GM21515 (cell line): ENCODE measurements at regions not wholly inside any gene's neighbourhood (a gene's known extent, or its start where the extent isn't known, plus 50 kb on each side); places are given as distances from the start of the nearest gene placed in this dataset.
"Not testable (repeated sequence)": the region's sequence is repeated elsewhere in the genome, so short reads cannot be mapped to it uniquely, and the experiment has no call there.

Experiments used
- ATAC-seq: cut with Tn5 transposase; IDR thresholded peaks from one replicate; pipeline ENCODE4 v1.9.1; 2021; ENCODE audit not compliant: unreplicated experiment

DNA sequence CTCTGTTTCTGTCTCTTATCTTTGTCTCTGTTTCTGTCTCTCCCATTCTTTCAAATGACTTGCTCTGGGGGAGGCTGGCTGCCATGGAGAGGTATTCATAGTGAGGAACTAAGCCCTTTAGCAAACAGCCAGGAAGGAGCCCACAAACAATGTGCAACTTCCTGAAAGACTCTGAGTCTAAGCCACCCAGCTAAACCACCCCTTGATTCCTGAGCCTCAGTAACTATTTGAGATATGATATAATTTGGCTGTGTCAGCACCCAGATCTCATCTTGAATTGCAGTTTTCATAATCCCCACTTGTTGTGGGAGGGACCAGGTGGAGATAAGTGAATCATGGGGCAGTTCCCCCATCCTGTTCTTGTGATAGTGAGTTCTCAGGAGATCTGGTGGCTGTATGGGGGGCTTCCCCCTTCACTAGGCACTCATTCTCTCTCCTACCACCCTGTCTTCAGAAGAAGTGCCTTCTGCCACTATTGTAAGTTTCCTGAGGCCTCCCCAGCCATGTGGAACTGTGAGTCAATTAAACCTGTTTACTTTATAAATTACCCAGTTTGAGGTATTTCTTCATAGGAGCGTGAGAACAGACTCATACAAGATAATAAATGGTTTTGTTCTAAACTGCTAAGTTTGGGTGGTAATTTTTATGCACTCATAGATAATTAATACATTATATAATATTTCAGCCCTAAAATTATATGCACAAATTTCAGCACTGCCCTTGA lies 121.2 kb upstream of the FOXP2 start:
- no peak for ATAC-seq

DNA sequence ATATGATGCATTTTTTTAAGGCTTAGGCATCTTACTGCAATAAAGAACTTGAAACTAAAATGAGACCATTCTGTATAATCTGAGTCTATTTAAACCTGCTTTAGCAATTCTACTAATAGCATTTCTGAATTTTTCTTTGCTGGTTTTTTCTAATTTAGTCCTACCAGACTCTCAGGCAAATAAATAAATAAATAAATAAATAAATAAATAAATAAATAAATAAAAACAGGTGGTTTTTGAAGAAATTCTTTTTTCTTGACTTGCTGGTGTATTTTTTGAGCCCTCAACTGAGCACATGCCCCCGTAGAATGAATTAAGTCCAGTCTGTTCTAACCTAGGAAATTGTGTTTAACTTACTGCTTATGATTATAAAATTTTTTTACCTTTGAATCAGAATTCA lies 134.7 kb upstream of the FOXP2 start:
- ATAC-seq: no peak

DNA sequence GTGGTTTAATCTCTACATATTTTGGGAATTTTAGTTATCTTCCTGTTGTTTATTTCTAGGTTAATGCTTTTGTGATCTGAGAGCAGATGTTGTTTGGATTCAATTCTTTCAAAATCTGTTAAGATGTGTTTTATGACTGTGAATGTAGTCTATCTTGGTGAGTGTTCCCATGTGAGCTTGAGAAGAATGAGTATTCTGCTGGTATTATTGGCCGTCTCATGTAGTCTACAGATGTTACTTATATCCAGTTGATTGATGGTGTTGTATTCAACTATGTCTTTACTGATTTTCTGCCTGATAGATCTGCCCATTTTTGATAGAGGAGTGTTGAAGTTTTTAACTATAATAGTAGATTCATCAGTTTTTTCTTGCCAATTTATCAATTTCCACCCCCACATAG lies 141.4 kb upstream of the FOXP2 start:
- no peak for ATAC-seq

DNA sequence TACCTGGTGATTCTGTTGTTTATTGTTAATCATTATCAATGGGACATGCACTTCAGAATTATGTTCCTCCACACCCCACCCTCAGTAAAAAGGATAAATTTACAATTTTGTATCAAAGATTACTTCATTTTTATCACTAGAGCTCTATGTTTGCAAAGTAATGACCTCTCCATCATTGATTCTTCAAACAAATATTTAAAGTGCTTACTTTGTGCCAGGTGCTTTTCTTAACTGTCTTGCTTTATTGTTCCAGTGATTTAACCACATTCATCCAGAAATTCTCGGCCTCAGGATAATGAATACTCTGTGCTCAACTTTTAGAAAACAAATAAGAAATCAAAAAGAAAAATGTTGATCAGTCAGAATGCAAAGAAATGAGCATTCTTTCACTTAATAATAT lies 144.9 kb upstream of the FOXP2 start:
- ATAC-seq: no peak

DNA sequence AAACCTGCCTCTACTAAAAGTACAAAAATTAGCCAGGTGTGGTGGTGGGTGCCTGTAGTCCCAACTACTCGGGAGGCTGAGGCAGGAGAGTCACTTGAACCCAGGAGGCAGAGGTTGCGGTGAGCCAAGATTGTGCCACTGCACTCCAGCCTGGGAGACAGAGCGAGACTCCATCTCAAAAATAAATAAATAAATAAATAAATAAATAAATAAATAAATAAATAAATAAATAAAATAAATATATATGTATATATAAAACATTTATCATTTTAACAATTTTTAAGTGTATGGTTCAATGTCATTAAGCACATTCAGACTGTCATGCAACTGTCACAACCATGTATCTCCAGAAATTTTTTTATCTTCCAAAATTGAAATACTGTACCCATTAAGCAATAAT lies 147.1 kb upstream of the FOXP2 start:
- ATAC-seq: not testable (repeated sequence)

DNA sequence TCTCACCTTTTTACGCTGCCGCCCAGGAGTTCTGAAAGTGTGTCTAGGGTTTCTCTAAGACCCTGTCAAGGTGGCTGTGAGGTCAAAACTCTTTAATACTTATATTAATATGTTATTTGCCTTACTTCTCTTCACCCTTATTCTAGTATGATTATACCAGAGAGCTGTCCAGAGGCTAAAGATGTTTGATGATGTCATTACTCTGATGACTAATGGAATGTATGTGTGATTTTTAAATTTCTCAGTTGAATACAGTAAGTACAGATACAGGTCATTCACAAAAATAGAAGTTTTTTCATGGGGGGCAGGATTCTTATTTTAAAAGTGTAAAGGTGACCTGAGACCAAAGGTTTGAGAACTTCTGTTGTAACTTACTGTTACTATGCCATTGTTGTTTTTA lies 150.6 kb upstream of the FOXP2 start:
- no peak for ATAC-seq

DNA sequence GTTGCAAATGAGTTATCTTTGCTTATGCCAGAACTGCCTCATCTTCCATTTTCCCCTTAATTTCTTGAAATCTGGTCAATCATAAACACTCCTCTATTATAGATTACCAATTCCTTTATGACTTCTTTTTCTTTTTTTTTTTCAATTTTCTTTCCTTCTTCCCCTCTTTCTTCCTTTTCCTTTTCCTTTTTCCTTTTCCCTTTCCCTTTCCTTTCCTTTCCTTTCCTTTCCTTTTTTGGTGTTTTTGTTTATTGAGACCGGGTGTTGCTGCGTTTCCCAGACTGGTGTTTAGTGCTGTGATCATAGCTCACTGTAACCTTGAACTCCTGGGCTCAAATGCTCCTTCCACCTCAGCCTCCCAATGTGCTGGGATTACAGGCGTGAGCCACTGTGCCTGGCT lies 151.4 kb upstream of the FOXP2 start:
- ATAC-seq: no peak

DNA sequence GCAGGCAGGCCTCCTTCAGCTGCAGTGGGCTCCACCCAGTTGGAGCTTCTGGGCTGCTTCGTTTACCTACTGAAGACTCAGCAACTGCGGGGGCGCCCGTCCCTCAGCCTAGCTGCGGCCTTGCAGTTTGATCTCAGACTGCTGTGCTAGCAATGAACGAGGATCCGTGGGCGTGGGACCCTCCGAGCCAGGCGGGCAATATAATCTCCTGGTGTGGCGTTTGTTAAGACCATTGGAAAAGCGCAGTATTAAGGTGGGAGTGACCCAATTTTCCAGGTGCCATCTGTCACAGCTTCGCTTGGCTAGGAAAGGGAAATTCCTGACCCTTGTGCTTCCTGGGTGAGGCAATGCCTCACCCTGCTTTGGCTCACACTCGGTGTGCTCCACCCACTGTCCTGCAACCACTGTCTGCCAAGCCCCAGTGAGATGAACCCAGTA lies 159.2 kb upstream of the FOXP2 start:
- ATAC-seq: no peak

DNA sequence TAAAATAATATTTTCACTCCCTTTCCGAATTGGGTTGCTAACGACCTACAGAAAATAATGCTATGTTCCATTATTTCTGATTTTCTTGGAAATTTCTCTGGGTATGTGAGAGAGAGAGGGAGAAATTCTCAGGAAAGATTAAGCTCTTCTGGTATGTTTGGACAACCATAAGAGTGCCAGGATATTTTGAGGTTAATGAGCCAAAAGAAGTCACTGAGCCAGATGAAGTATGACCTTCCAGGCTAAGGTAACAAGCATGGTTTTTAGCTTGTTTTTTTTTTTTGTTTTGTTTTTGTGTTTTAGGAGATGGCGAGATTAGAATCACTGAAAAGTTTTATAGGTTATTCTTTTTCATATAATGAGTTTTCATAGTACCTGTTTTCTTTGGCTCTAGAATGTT lies 171.0 kb upstream of the FOXP2 start:
- no peak for ATAC-seq

DNA sequence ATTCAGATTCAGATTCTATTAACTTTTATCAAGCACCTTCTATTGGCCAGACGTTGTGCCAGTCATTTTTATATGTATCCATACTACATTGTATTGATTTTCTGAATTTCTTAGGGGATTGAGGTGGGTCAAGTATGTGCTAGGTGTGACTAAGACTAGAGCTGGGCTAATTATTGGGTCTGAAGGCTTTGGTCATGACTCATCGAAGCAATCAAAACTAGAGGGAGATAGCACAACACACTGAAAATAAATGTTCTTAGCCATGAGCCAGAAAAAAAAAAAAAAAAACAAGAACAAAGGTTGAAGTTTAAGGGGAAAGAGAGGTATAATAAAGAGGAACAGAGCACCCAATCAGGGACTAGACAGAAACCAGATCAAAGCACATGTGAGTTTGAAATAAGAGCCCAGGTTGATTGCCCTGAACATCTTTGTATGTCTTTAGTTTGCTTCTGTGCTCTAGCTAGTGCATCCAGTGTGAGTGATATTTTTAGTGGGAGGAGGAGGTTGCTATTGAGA lies 171.6 kb upstream of the FOXP2 start:
- ATAC-seq: no peak

DNA sequence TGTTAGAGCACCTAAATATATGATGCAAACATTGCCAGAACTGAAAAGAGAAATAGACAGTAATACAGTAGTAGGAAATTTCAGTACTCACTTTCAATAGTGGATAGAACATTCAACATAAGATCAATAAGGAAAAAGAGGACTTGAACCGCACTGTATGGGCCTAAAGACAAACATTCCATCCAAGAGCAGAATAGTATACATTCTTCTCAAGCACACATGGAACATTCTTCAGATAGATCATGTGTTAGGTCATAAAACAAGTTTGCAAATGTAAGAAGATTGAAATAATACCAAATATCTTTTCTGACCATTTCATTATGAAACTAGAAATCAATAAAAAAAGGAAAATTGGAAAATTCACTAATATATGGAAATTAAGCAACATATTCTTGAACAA lies 185.4 kb upstream of the FOXP2 start:
- no peak for ATAC-seq

DNA sequence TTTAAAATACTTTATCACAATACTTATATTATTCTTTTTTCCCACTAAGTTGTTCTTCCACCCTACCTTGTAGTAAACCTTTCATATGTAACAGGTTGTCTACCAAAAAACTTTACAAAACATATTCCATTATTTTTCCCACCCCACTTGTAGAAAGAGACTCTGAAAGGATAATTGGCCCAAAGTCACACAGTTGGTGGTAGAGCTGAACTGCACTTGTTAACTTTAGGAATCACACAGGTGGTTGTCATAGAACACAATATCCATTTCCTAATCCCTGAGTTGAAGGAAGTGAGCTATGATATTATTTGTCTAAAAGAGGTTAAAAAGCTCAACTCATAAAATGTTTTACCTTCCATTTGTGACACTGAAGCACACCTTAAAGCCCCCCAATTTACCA lies 188.8 kb upstream of the FOXP2 start:
- no peak for ATAC-seq

DNA sequence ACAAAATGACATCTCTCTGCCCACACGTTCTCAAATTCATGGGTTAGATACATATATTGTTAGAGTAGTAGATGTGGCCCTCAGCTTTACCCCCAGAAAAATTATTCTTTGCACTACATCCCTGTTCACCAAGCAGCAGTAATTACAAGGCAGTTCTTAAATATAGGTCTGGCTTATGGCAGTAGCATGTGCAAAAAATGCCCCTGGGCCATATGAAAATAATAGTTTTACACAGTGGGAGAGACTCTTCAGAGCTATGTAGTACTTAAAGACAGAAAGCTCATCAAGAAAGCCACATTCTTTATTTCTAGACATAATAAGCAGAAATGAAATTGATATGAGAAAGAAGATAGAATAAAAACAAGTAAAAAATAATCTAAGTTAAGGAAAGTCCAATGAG lies 196.3 kb upstream of the FOXP2 start:
- ATAC-seq: no peak

DNA sequence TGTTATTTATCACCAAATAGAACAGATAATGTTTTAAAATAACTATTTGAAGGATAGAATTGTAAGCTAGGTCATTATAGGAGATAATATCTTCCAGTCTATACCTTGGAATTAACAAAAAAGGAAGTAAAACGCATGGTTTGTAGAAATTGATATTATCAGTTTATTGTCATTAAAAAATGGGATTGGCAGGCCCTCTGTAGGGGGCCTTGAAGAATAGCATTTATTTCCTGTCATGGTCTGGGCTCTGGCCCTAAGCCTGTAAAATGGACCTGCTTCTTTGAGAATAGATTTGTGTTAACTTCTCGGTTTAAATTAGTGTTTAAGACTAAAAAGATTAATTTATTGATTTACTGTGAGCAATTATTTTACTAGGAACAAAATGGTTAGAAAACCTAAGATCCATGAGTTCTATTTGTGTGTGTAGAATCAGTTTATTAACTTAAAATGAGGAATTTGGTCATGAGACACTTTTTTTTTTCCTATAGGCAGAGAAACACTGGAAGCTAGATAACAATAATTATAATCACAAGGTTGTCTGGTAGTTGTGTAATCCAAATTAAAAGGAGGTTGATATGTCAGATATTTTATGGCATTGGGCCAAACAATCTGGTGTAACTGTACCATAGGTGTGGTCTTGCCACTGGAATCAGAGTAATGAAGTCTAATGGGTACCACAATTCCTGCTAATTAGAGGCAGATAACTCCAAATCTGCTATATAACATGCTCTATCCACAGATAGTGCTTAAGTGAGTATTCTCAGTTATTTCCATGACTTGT lies 197.4 kb upstream of the FOXP2 start:
- ATAC-seq: no peak

DNA sequence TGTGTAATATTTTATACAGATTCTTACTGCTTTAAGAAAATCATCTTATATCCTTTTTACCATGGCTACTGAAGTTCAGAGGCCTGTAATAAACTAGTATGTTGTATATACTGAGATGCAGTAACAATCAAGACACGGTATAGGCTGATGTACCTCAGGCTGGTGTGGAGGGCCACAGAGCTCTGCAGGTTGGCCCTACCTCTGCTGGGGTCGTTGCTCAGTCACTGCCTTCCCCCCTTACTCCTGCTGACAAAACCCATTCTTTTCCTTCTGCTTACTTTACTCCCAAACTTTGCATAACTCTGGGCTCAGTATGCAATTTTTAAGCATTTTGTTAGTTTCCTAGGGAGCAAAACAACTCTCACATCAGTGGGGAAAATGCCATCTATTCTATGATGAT lies 200.1 kb upstream of the FOXP2 start:
- ATAC-seq: no peak

DNA sequence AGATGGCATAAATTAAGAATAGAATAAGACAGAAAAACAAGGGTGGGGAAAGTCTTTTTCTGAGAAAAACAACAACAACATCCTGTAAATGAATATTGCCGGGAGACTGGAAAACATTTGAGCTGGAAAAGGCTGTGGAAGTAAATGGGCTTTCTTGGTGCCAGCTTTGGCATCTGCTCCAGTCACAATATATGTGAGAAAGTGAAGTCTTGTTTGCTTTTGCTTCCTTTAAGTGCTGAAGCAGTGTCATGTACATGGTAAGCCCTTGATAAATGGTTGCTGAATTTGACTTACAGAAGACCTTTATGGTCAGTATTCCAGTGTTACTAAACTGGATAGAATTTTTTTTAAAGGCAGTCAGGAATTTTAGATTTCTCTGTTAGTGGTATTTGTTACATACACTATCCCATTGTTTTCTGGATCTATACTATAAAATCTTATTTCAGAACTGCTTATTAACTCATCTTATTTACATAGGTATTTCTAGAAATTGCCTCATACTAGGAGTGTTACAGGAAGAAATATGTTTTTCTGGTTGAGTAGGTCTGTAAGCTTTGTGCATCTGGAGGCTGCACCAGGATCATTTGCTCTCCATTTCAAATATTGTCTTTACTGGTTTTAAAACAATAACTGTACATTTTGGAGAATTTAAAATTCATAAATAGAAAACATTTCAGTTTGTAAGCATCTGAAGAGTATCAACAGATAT lies 201.7 kb upstream of the FOXP2 start:
- no peak for ATAC-seq

DNA sequence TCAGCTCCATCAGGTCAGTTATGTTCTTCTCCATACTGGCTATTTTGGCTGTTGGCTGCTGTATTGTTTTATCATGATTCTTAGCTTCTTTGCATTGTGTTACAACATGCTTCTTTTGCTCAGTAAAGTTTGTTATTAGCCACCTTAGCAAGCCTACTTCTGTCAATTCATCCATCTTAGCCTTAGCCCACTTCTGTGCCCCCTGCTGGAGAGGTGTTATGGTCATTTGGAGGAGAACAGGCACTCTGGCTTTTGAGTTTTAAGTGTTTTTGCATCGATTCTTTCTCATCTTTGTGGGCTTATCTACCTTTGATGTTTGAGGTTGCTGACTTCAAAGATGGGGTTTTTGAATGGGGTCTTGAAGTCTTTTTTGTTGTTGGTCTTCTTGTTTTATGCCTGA lies 204.6 kb upstream of the FOXP2 start:
- no peak for ATAC-seq

DNA sequence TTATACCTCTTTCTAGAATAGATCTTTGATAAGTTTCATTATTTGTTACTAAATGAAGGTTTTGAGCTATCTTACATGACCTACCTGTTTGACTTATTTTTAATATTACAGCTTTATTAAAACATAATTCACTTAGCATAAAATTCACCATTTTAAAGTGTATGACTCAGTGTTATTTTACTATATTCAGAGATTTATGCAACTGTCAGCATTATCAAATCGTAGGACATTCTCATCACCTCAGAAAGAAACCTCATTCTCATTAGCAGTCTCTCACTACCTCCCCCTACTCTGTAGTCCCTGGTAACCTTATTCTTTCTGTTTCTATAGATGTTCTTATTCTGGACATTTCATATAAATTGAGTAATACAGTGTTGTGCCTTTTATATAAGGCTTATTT lies 207.9 kb upstream of the FOXP2 start:
- ATAC-seq: no peak

DNA sequence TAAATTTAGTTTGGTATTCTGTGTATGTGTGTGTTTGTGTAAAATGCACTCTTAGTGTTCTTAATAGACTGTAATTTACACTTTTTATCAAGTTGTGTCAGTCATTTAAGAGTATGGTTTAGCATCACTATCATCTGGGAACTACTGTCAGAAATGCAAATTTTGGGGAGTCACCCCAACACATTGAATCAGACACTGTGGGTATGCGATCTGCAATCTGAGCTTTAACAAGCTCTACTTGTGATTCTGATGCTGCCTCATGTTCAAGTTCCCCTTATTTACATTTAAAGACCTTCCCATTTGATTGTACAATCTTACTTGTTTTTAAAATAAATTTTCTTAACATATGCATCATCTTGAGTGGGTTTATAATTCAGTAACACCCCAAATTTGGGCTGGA lies 218.1 kb upstream of the FOXP2 start:
- no peak for ATAC-seq

DNA sequence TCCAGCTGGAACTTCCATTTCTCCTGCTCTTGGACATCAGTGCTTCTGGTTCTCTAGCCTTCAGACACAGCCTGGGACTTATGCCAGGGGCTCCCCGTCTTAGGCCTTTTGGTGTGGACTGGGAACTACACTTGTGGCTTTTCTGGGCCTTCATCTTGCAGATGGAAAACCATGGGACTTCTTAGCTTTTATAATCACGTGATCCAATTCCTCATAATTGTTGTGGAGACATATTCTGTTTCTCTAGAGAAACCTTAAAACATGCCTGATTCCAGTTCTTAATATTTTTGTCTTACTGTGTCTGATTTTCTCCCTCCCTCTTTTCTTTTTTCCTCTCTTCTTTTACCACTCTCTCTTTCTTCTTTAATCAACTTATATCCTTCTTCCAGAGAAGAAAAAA lies 224.2 kb upstream of the FOXP2 start:
- ATAC-seq: no peak

DNA sequence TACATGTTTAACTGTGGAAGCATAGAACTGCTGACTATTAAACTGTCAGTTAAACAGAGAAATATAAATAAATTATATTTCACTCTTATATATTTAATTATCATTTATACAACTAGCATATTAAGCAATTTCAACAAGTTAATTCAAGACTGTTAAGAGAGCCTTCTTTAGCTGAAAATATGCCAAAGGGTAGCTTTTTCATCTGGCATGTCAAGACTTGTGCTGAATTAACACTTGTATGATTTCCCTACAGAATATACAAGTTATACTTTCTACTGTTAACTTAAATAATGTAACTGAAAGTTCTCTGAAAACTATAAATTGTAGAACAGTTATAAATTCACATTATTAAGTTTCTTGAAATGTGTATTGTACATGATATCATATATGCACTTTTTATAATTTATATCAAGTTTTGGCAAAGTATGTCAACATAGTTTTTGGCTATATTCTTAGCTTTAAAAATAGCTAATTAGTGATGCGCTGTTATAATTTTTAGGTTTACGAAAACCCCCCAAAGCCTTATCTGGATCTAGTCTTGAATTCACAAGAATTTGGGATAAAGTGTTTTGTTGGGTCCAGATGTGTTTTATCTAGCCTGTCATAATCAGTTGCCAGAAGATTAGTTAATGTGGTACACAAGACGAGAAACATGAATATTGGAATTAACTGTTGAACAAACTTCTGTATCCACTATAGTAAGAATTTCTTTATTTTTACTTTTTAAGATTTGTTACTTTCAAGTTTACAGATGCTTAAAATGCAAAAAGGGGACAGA lies 231.1 kb upstream of the FOXP2 start:
- ATAC-seq: no peak
